T-helper 1 cell (primary cell): ENCODE measurements at regions not wholly inside any gene's neighbourhood (a gene's known extent, or its start where the extent isn't known, plus 50 kb on each side); places are given as distances from the start of the nearest gene placed in this dataset.

Experiments
- DNase-seq, 5 donors: peaks; one replicate each; pipeline ENCODE4 v3.0.0-alpha.2; 2012 to 2020

DNA sequence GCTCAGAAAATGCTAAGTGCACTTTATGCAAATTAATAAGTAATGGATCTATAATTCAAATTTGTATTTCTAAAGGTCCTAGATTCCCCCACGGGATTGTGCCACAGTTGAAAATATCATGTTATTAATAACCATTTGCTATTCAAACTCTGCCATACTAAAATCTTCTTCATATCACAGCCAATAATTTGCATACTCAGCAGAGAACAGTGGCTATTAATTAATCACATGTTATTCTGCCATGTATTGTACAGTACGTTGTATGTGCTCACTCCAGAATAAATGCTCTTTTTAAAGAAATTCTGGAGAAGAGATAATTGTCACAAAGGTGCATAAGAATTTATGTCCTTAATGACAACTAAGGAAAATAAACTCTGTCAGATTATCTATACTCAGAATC, 184.9 kb upstream of the LUZP2 start:
- DNase-seq: no peak

DNA sequence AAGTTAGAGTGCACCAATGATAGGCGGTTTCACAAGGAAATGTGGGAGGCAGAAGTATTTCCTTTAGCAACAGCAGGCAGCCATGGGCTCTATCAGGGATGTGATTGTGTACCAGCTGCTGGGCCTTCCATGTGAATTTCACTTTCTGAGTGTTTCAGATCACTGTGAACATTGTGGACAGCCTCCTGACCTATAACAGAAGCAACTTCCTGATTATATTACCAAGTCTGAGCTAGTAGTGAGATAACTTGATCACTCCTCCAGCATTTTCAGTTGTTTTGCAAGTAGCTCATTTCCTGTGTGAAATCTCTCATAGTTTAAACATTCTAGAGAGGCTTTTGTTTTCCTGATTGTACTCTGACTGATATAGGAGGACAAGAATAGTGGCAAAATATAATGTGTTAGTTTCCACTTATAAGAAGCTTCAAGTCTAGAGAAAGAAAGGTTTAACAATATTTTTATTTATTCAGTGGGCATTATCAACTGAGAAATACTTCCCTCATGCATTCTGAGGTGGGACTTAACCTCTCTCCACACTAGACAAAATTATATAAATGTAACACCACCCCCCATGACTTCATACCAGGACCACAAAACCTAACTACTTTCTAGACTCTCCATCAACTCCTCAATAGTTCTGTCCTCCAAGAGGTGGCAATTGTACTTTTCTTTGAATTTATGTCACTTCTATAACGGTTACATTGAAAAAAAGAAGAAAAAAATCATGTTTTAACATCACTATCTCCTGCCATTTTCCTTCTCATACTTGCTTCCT, 184.2 kb upstream of the LUZP2 start:
- no peak for DNase-seq

- DNase-seq: no peak
Measured at GRCh38 chr11:24321229-24321628, 175.6 kb upstream of the LUZP2 start.

DNA sequence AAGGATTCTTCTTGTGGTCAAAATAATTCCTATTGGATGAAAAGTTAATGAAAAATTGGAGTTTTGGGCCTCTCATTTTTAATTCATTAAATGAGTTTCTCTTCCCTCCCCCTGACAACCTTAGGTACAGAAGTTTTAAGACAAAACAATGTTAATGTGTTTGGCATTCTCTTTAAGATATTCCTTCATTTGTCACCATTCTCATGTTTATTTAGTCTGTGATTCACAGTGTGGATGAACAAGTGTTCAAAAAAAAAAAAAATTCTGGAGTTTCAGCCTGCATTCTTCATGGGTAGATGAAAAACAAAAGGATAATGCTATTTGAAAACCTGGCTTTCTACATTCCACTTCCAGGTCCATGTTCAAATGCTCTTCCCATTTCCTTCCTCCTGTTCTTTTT, 172.6 kb upstream of the LUZP2 start:
- no peak for DNase-seq

- DNase-seq: no peak
Measured at GRCh38 chr11:24344222-24344621, 152.6 kb upstream of the LUZP2 start.

DNA sequence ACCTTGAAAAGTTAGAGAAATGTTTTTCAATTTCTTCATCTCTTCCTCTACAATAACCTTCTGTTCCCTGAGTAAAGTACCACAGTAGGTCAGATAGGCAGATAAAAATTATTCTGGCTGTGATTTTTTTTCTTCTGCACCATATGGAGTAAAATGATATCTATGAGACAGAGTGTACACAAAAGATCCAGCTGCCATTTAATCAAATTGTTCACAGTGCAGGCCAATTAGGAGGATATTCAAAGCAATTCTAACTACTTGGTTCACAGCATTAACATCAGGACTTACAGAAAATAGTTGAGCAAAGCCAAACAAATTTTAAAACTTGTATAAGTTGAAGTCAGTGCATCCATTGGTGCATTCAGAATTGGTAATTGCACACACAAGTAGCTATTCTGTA, 147.9 kb upstream of the LUZP2 start:
- no peak for DNase-seq

- DNase-seq: no peak
Measured at GRCh38 chr11:24351179-24351578, 145.7 kb upstream of the LUZP2 start.

GRCh38 chr11:24356501-24356900, 140.4 kb upstream of the LUZP2 start:
- DNase-seq: no peak

DNA sequence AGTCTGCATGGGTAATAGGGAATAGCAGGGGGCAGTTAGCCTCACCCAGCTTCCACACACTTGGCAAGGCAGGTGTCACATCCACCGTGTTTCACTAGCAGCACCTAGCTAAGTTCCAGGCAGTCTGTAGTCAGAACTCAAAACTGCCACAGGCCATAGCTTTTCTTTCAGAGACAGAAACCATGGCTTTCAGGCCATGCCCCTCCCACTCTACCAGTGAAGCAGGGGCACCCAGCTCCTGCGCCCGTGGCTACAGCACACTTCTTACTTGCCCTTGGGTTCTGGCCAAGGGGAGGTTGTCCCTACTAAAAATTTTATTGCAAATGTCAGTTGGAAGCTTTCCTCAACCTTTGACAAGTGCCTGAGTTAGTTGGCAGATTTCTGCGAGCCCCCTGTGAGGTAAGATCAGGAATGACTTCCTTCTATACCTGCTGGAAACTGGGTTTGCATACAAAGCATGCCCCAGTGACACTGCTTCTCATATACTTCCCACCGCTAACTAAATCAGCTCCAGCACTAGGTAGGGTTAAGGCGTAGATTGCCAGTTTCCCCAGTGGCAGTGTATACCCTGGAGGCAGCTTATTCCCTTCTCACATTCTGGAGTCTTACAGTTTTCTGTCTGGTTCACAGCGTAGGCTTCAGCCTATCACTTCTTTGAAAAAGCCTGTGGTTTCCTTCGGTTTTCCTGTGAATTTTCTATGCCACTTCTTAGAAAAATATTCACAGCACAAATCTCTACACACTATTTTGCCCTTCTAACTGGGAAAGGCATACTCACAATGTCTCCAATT, 139.0 kb upstream of the LUZP2 start:
- no peak for DNase-seq

GRCh38 chr11:24372491-24372890, 124.4 kb upstream of the LUZP2 start:
- no peak for DNase-seq

DNA sequence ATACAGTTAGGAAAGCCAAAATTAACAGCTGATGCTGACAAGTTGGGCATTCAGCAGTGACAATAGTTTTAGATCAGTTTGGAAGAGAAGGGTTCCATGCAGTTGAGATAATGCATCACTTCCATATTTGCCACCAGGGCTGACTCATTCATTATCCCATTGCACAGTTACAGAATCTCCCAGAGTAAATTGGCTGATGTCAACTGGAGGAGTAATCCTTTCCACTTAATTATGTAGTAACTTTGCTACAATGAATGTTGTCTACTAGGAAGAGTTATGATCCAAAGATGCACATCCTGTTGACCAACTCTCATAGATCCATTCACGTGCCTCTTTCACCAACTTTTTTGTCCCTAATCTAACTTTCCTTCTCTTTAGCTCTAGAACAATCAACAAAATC, 123.3 kb upstream of the LUZP2 start:
- no peak for DNase-seq

DNA sequence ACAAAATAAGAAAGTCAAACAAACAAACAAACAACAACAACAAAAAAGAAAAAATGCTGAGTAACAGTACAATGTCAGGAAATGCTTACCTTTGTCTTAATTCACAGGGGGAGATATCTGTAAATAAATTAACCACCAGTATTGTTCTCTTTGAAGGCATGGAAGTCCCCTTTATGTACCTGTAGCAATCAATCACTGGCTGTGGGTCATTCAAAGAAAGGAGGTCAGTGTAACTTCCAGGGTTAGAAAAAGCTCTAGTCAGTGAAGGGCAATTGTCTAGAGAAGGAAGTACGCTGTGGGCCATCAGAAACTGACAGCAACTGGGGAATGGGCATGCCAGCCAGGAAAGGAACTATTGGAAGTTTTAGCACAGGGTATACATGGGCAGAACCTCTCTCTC, 121.5 kb upstream of the LUZP2 start:
- no peak for DNase-seq

DNA sequence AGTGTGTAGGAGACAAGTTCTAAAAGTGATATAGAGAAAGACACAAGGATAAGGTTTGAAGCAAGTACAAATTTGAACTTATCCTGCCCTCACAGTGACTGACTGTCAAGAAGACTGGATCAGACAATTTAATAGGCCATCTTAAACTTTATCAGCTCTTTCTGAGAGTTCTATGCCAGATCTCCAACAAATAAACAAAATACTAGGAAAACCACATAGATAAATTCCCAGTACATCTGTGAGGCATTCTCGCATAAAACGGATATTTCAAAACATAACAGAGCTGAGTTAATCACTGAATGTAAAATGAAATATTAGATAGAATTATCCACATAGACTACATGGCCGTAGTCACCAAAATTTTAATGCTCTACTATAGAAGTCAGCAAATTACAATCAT, 120.9 kb upstream of the LUZP2 start:
- DNase-seq: no peak

DNA sequence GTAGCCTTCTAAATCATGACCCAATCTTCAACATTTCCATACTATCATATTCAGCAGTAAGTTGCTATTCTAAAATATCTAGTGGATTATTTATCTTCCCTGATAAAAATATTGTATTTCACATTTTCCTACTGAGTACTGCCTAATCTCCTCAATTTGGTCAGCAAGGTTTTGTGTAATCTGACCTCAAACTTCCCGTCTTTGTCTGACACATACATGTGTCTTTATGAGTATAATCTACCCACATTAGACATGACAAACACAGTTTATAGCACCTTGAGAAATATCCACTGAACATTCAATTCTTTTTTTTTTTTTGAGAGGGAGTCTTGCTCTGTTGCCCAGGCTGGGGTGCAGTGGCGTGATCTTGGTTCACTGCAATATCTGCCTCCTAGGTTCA, 113.7 kb upstream of the LUZP2 start:
- DNase-seq: no peak

GRCh38 chr11:24384240-24384639, 112.6 kb upstream of the LUZP2 start:
- DNase-seq: no peak

GRCh38 chr11:24386546-24387397, 110.1 kb upstream of the LUZP2 start:
- no peak for DNase-seq

- DNase-seq: no peak
Measured at GRCh38 chr11:24389575-24389974, 107.3 kb upstream of the LUZP2 start.

DNA sequence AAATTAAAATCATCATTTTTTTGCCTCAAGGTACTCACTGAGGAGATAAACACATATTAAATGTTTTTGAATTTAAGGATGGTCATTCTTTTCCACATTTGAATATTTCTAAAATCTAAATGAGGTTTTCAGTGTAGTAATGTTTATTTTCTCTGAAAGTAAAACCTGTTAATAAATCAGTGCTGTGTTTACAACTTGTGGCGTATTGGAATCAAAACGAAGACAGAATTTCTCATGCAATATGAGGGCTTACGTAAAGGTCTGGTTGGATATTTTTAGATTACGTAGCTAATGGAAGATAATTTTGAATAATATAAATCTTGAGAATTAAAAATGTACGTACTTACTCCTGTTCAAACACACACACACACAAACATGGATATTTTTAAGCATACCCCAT, 106.8 kb upstream of the LUZP2 start:
- DNase-seq: no peak

DNA sequence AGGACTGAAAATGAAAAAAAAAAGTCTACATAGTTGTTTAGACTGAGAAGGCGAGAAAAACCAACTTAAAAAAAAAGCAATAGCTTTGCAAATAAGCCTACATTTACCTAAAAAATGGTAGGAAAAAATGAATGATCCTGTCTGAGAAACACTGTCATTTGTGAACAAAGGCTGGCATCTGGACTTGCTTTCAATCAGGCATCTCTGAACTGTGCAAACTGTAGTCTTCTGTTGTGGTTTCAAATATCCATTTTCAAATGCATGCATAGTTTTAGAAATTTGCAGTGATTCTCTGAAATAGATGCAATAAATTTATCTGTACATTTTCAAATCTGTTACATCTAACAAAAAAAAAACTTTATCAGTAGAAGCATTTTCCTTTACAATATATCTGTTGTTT, 106.1 kb upstream of the LUZP2 start:
- no peak for DNase-seq

DNA sequence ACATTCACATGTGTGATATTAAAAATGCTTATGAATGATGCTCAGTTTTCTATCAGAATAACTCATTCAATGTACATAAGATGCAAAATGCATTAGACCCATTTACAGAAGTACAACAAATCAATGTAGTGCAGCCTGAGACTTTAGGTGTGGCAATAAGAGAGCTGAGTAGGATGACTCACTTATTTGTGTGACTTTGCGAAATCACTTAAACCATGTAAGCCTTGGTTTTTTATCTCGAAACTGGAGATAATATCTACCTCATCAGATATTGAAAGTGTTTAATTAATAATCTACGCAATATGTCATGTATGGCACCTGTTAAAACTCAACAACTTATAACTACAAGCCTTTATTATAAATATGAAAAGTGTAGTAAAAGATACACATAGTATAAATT, 105.7 kb upstream of the LUZP2 start:
- DNase-seq: no peak

DNA sequence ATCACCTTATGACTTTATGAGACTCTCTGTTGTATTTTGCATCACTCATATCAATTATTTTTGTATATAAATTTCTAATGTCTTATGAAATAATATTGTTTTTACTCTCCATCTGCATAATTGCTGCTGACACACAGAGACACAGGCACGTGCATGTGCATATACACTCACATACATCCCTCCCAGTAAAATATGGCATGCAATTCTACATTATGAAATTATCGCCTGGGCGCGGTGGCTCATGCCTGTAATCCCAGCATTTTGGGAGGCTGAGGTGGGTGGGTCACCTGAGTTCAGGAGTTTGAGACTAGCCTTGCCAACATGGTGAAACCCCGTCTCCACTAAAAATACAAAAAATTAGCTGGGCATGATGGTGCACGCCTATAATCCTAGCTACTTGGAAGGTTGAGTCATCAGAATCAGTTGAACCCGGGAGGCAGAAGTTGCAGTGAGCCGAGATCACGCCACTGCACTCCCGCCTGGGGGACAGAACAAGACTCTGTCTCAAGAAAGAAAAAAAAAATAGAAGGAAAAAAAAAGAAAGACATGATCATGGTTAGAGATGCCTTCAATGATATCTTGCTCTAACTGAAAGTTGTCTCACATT, 96.7 kb upstream of the LUZP2 start:
- DNase-seq: no peak

DNA sequence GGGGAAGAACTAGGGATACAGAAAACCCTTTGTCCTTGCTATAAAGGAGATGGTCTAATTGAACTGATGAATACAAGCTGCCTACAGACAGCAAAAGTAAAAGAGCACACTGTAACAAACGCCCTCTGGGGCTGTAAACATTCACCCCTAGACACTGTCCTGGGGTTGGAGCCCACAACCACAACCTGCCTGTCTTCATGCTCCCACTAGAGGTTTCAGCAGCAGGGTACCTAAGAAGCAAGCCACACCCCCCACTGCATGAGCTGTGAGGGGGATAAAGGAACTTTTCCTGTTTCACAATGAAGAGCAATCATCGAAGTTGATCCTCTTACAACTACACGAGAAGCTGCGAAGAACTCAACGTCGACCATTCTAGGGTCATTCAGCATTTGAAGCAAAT, 90.5 kb upstream of the LUZP2 start:
- no peak for DNase-seq

GRCh38 chr11:24406980-24407379, 89.9 kb upstream of the LUZP2 start:
- DNase-seq: no peak
